CD14-positive monocyte (primary cell): ENCODE measurements at regions not wholly inside any gene's neighbourhood (a gene's known extent, or its start where the extent isn't known, plus 50 kb on each side); places are given as distances from the start of the nearest gene placed in this dataset.

Experiments
- DNase-seq, 3 donors: peaks; one replicate each; pipeline ENCODE4 v3.0.0-alpha.2; 2011 to 2022
- H2AFZ ChIP-seq: 2 replicates; pipeline ENCODE4 v1.6.0; 2012; ENCODE audit warnings: mild to moderate bottlenecking, low read depth, low read length, inconsistent platforms; ENCODE audit not compliant: insufficient read depth, poor library complexity, severe bottlenecking
- H3K27ac ChIP-seq, 2 donors: 1 replicate in 1 of 2; 2 replicates in 1 of 2; pipeline ENCODE4 v1.5.1; 2012 to 2013; ENCODE audit warnings: low read length in 2 of 2, control low read depth in 1 of 2, inconsistent platforms in 1 of 2, low read depth in 1 of 2, mild to moderate bottlenecking in 1 of 2
- H3K27me3 ChIP-seq, 2 donors: one replicate each; pipeline versions ENCODE4 v1.6.0 to v1.6.1; 2011 to 2013; ENCODE audit warnings: low read length in 2 of 2; ENCODE audit not compliant: control insufficient read depth in 2 of 2, insufficient read depth in 2 of 2
- H3K36me3 ChIP-seq, 2 donors: replicated peaks in 1 of 2; 1 replicate in 1 of 2; 2 replicates in 1 of 2; pipeline versions ENCODE4 v1.5.1 to v1.6.1; 2012 to 2013; ENCODE audit warnings: low read length in 2 of 2, control low read depth in 1 of 2, inconsistent platforms in 1 of 2, mild to moderate bottlenecking in 1 of 2; ENCODE audit not compliant: insufficient read depth in 2 of 2, control insufficient read depth in 1 of 2
- H3K4me1 ChIP-seq, 2 donors: 1 replicate in 1 of 2; 2 replicates in 1 of 2; pipeline versions ENCODE4 v1.5.1 to v1.6.1; 2012 to 2013; ENCODE audit warnings: low read length in 2 of 2, control low read depth in 1 of 2, inconsistent platforms in 1 of 2, mild to moderate bottlenecking in 1 of 2, moderate library complexity in 1 of 2; ENCODE audit not compliant: insufficient read depth in 2 of 2, control insufficient read depth in 1 of 2
- H3K4me2 ChIP-seq: replicated peaks from 2 replicates; pipeline ENCODE3; 2012; ENCODE audit warnings: low read length, moderate library complexity, mild to moderate bottlenecking; ENCODE audit not compliant: poor library complexity, severe bottlenecking; ENCODE audit errors: extremely low read depth
- H3K4me3 ChIP-seq, 3 experiments: fragments of 200-600 bp in 1 of 3; sonication (generic) in 1 of 3; replicated peaks in 1 of 3; 1 replicate in 2 of 3; 2 replicates in 1 of 3; pipeline ENCODE4 v1.5.1; 2011 to 2013; ENCODE audit warnings: low read length in 3 of 3, mild to moderate bottlenecking in 3 of 3, control low read depth in 2 of 3, low read depth in 2 of 3, inconsistent platforms in 1 of 3, moderate library complexity in 1 of 3
- H3K79me2 ChIP-seq: 2 replicates; pipeline ENCODE4 v1.6.0; 2012; ENCODE audit warnings: mild to moderate bottlenecking, control low read depth, inconsistent platforms, low read length, moderate library complexity; ENCODE audit not compliant: insufficient read depth
- H3K9ac ChIP-seq: 2 replicates; pipeline ENCODE4 v1.6.0; 2017; ENCODE audit warnings: low read length, mild to moderate bottlenecking; ENCODE audit not compliant: insufficient read depth, poor library complexity, severe bottlenecking
- H3K9me3 ChIP-seq, 2 donors: replicated peaks in 1 of 2; 1 replicate in 1 of 2; 2 replicates in 1 of 2; pipeline versions ENCODE4 v1.5.1 to v1.6.1; 2012 to 2013; ENCODE audit warnings: low read length in 2 of 2, control low read depth in 1 of 2; ENCODE audit not compliant: control insufficient read depth in 1 of 2, insufficient read depth in 1 of 2
- H4K20me1 ChIP-seq: 2 replicates; pipeline ENCODE4 v1.6.0; 2012; ENCODE audit warnings: mild to moderate bottlenecking, low read length, control low read depth, moderate library complexity; ENCODE audit not compliant: insufficient read depth
- H3K27ac Mint-ChIP-seq, 7 donors: one replicate each; pipeline ENCODE4 v1.8.0; 2020; ENCODE audit warnings: mild to moderate bottlenecking in 7 of 7, mixed read lengths in 7 of 7, moderate library complexity in 6 of 7, inconsistent platforms in 2 of 7
- H3K27me3 Mint-ChIP-seq, 3 donors: one replicate each; pipeline ENCODE4 v1.8.0; 2021 to 2022; ENCODE audit warnings: low read depth in 3 of 3, mild to moderate bottlenecking in 3 of 3, mixed read lengths in 3 of 3, moderate library complexity in 3 of 3, inconsistent platforms in 1 of 3
- H3K36me3 Mint-ChIP-seq, 2 donors: one replicate each; pipeline ENCODE4 v1.8.0; 2020; ENCODE audit warnings: mixed read lengths in 2 of 2, inconsistent platforms in 1 of 2, mild to moderate bottlenecking in 1 of 2
- H3K4me1 Mint-ChIP-seq: one replicate; pipeline ENCODE4 v1.8.0; 2020; ENCODE audit warnings: mild to moderate bottlenecking, mixed read lengths
- H3K4me3 Mint-ChIP-seq, 2 donors: one replicate each; pipeline ENCODE4 v1.8.0; 2020; ENCODE audit warnings: mild to moderate bottlenecking in 2 of 2, mixed read lengths in 2 of 2, moderate library complexity in 1 of 2
- H3K9me3 Mint-ChIP-seq, 7 donors: one replicate each; pipeline ENCODE4 v1.8.0; 2020 to 2022; ENCODE audit warnings: mixed read lengths in 7 of 7, mild to moderate bottlenecking in 6 of 7, moderate library complexity in 6 of 7, inconsistent platforms in 2 of 7
- WGBS: methylation state at CpG from one replicate; pipeline ENCODE4 v1.1.5; 2013; ENCODE audit warnings: missing lambda C conversion rate; ENCODE audit not compliant: insufficient coverage; 5-methylcytosine and 5-hydroxymethylcytosine counted together
- intact Hi-C, 2 donors: fragments of 100-400 bp; cut with micrococcal nuclease; formaldehyde crosslinking; loops; one replicate each; pipeline versions ENCODE4 v1.15.0 to v1.15.1; 2023
- TF ChIP-seq, protein P1 (sequence below): fragments of 200-600 bp; IDR thresholded peaks from one replicate; pipeline ENCODE4 v1.8.0; 2022; ENCODE audit warnings: antibody characterized with exemption, mild to moderate bottlenecking

DNA sequence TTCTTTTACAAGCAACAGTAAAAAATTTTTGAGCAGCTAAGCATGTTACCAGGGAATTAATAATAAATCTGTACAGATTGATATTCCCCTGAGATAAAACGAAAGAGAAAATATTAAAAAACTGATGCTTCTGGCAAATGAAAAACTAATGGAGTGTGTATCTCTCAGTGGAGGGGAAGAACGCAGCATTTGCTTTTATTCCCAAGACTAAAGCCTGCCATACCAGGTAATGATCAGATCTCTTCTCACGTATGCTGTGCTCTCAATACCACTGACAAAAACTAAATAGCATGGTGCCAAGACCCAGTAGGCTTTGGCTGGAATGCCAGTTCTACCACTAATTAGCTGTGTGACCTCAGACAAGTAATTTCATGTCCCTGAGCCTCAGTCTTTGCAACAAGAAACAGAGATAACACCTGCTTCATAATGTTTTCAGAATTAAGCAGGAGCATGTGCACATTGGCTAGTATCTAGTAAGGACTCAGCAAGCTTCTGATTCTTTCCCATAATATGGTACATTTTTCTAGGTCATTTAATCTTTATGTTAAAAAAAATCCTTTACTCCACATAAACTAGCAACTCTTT lies 179.6 kb downstream of the CENPC start:
- TF ChIP-seq, protein P1, sequence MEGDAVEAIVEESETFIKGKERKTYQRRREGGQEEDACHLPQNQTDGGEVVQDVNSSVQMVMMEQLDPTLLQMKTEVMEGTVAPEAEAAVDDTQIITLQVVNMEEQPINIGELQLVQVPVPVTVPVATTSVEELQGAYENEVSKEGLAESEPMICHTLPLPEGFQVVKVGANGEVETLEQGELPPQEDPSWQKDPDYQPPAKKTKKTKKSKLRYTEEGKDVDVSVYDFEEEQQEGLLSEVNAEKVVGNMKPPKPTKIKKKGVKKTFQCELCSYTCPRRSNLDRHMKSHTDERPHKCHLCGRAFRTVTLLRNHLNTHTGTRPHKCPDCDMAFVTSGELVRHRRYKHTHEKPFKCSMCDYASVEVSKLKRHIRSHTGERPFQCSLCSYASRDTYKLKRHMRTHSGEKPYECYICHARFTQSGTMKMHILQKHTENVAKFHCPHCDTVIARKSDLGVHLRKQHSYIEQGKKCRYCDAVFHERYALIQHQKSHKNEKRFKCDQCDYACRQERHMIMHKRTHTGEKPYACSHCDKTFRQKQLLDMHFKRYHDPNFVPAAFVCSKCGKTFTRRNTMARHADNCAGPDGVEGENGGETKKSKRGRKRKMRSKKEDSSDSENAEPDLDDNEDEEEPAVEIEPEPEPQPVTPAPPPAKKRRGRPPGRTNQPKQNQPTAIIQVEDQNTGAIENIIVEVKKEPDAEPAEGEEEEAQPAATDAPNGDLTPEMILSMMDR = no peak
- Histone ChIP-seq H2AFZ (no peak overlapping the region), H3K9me3 (no peaks in the 10 kb centered on the region), H3K27ac (no peak overlapping the region), H3K9ac (no peak overlapping the region), H4K20me1 (no peaks in the 10 kb centered on the region), H3K4me1 (no peaks in the 10 kb centered on the region), H3K4me2 (no peak overlapping the region), H3K36me3 (no peaks in the 10 kb centered on the region), H3K79me2 (no peaks in the 10 kb centered on the region), H3K4me3 (no peak overlapping the region), H3K27me3 (no peaks in the 10 kb centered on the region)
- no peaks in the 10 kb centered on the region for H3K4me1 Mint-ChIP-seq
- peaks cover 0 to 16% (median 9%) of the 10 kb centered on the region in 7 donors for H3K9me3 Mint-ChIP-seq
- H3K4me3 Mint-ChIP-seq = no peak overlapping the region
- DNase-seq = no peak
- intact Hi-C loops = no loop called here
- peaks cover 0 to 5% (median 1%) of the 10 kb centered on the region in 3 donors for H3K27me3 Mint-ChIP-seq
- WGBS = 75% methylated on average over 1 of the region's 3 CpGs
- H3K36me3 Mint-ChIP-seq = no peaks in the 10 kb centered on the region
- H3K27ac Mint-ChIP-seq = no peak overlapping the region

DNA sequence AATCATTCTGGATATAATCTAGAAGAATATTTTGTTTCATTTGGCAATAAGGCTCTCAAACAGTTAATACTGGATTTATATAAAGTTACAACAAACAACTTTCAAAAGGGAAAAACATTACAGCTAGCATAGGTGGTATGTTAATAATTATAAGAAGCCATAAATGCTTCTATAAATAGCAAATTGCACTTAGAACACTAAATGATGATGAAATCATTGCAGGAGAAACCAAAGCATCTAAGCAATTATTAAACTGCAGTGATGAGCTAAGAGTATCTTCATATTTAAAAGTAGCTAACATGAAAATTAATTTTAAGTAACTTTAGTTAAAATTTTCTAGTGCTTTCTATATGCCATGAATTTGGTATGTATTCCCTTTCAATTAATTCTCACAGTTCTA lies 189.5 kb downstream of the CENPC start:
- H3K4me2 ChIP-seq = no peak overlapping the region
- H4K20me1 ChIP-seq = no peaks in the 10 kb centered on the region
- H3K9me3 ChIP-seq = no peaks in the 10 kb centered on the region
- no peak overlapping the region for H3K4me3 Mint-ChIP-seq
- H2AFZ ChIP-seq = no peak overlapping the region
- H3K27ac ChIP-seq = no peak overlapping the region
- no peaks in the 10 kb centered on the region for H3K36me3 Mint-ChIP-seq
- H3K36me3 ChIP-seq = no peaks in the 10 kb centered on the region
- H3K27me3 ChIP-seq = no peaks in the 10 kb centered on the region
- TF ChIP-seq, protein P1 = no peak
- H3K27ac Mint-ChIP-seq = no peak overlapping the region
- no peaks in the 10 kb centered on the region for H3K4me1 Mint-ChIP-seq
- no peaks in the 10 kb centered on the region for H3K79me2 ChIP-seq
- H3K9ac ChIP-seq = no peak overlapping the region
- no peak overlapping the region for H3K4me3 ChIP-seq
- peaks cover 0 to 2% (median 0%) of the 10 kb centered on the region in 3 donors for H3K27me3 Mint-ChIP-seq
- no peaks in the 10 kb centered on the region for H3K4me1 ChIP-seq
- intact Hi-C loops = no loop called here
- DNase-seq = no peak
- peaks cover 0 to 3% (median 0%) of the 10 kb centered on the region in 7 donors for H3K9me3 Mint-ChIP-seq
